Kidney (tissue), 13 donors: ENCODE measurements at regions not wholly inside any gene's neighbourhood (a gene's known extent, or its start where the extent isn't known, plus 50 kb on each side); places are given as distances from the start of the nearest gene placed in this dataset.
A peak's percentile ranks its signal among the peaks of the same experiment; 100 is the strongest.

Experiments
- DNase-seq, 5 donors: peaks; one replicate each; pipeline ENCODE4 v3.0.0-alpha.2; 2013 to 2020
- FAIRE-seq: peaks from 2 replicates; lab custom pipeline; 2012; peaks lifted over from hg19 to GRCh38; lab: Jason Lieb, UNC
- H3K27ac ChIP-seq, 2 donors: one replicate each; pipeline ENCODE4 v1.7.0; 2013; ENCODE audit warnings: low read depth in 2 of 2, low read length in 2 of 2, inconsistent platforms in 1 of 2
- H3K27me3 ChIP-seq: one replicate; pipeline ENCODE4 v1.7.1; 2013; ENCODE audit warnings: low read length, inconsistent platforms; ENCODE audit not compliant: control insufficient read depth, insufficient read depth
- H3K36me3 ChIP-seq, 3 donors: one replicate each; pipeline versions ENCODE4 v1.7.0 to v1.7.1; 2013; ENCODE audit warnings: low read length in 3 of 3, control low read depth in 1 of 3, inconsistent platforms in 1 of 3; ENCODE audit not compliant: insufficient read depth in 3 of 3, control insufficient read depth in 2 of 3
- H3K4me1 ChIP-seq, 3 donors: one replicate each; pipeline versions ENCODE4 v1.7.0 to v1.7.1; 2013; ENCODE audit warnings: low read length in 3 of 3, inconsistent platforms in 1 of 3, low read depth in 1 of 3; ENCODE audit not compliant: control insufficient read depth in 2 of 3, insufficient read depth in 2 of 3
- H3K4me3 ChIP-seq, 3 donors: one replicate each; pipeline versions ENCODE4 v1.7.0 to v1.8.1; 2013; ENCODE audit warnings: low read length in 3 of 3, control low read depth in 1 of 3, inconsistent platforms in 1 of 3
- H3K9ac ChIP-seq, 3 donors: one replicate each; pipeline versions ENCODE4 v1.7.0 to v1.7.1; 2013; ENCODE audit warnings: low read length in 3 of 3, control low read depth in 1 of 3, inconsistent platforms in 1 of 3
- H3K9me3 ChIP-seq, 3 donors: one replicate each; pipeline versions ENCODE4 v1.7.0 to v1.7.1; 2013; ENCODE audit warnings: low read length in 3 of 3, control low read depth in 1 of 3, inconsistent platforms in 1 of 3; ENCODE audit not compliant: control insufficient read depth in 2 of 3, insufficient read depth in 1 of 3
- CTCF ChIP-seq: IDR thresholded peaks from 3 replicates; pipeline ENCODE4 v1.5.1; 2012; ENCODE audit warnings: mild to moderate bottlenecking, moderate library complexity, borderline replicate concordance; ENCODE audit not compliant: insufficient read depth; ENCODE audit errors: extremely low read depth
- intact Hi-C: fragments of 100-400 bp; cut with DNase I; formaldehyde crosslinking; loops from one replicate; pipeline ENCODE4 v1.11.1; 2022
- donor health status: control.
- donor health status: control.
- donor health status: control.
- donor health status: control.
- donor health status: control.
- donor health status: DM: yes; HTN: yes; CAD: no.
- donor health status: Normal renal cell carcinoma (clear cell type).

GRCh38 chr16:85206472-85207356 lies 94.4 kb upstream of the CIBAR2 start:
- DNase-seq (peak; percentile 78 to 92 (median 85)), FAIRE-seq (no peak)
- no peak for TF ChIP-seq CTCF
- no peak overlapping the region for H3K9ac ChIP-seq
- intact Hi-C loops, result no loop called here
- H3K27me3 ChIP-seq, result no peaks in the 10 kb centered on the region
- H3K4me1 ChIP-seq, result peaks cover 0 to 28% (median 11%) of the 10 kb centered on the region in 3 donors
- H3K27ac ChIP-seq, result no peak overlapping the region
- no peak overlapping the region for H3K4me3 ChIP-seq
- no peaks in the 10 kb centered on the region for H3K9me3 ChIP-seq
- H3K36me3 ChIP-seq, result no peaks in the 10 kb centered on the region

GRCh38 chr16:85207357-85207921 lies 95.2 kb upstream of the CIBAR2 start:
- Histone ChIP-seq H3K9me3 (no peaks in the 10 kb centered on the region), H3K4me1 (peaks cover 0 to 26% (median 7%) of the 10 kb centered on the region in 3 donors), H3K4me3 (no peak overlapping the region), H3K27me3 (no peaks in the 10 kb centered on the region), H3K27ac (no peak overlapping the region), H3K9ac (no peak overlapping the region), H3K36me3 (no peaks in the 10 kb centered on the region)
- DNase-seq, result peak in 1 of 5 donors; percentile 62
- intact Hi-C loops, result no loop called here
- FAIRE-seq, result no peak
- no peak for TF ChIP-seq CTCF

- Histone ChIP-seq H3K9me3 (no peaks in the 10 kb centered on the region), H3K4me1 (peaks cover 0 to 20% (median 7%) of the 10 kb centered on the region in 3 donors), H3K9ac (no peak overlapping the region), H3K27me3 (no peaks in the 10 kb centered on the region), H3K27ac (no peak overlapping the region), H3K4me3 (no peak overlapping the region), H3K36me3 (no peaks in the 10 kb centered on the region)
- TF ChIP-seq CTCF, result no peak
- DNase-seq (no peak), FAIRE-seq (no peak)
- intact Hi-C loops, result no loop called here
These were observed 95.9 kb upstream of the CIBAR2 start for GRCh38 chr16:85208181-85208580.
